ENCODE measurements at regions not wholly inside any gene's neighbourhood (a gene's known extent, or its start where the extent isn't known, plus 50 kb on each side); places are given as distances from the start of the nearest gene placed in this dataset.

DNA sequence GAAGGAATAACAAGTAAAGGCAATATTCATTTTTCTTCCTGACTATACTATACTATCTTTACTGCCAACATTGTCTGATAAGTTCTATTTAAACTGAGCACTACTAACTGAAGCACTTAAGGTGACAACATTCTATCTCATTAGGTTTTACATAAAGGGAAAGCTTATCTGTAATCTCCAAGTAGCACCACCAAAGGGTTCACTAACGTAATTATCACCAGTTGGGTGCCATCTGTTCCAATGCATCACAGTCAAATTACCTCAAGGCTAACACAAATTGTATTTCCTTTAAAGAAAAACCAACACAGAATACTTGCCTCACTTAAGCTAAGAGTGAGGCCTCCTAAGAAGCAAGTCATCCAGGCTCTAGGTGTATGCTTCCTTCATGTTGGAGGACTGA is 453.8 kb downstream of the RAP2B start:
- Histone ChIP-seq H3K4me3 (ENCODE audit: control extremely low read depth in 1 of 5, extremely low read depth in 1 of 5, insufficient read depth in 1 of 5, low read depth in 2 of 5, low read length in 4 of 5) (no peak overlapping the region), H3K27ac (ENCODE audit: low read length in 2 of 2) (no peak overlapping the region), H3K9me3 (ENCODE audit: control extremely low read depth in 1 of 3, control insufficient read depth in 2 of 3, insufficient read depth in 1 of 3, low read length in 2 of 3) (no peaks in the 10 kb centered on the region), H3K27me3 (replicated peaks in 1 of 4; ENCODE audit: control extremely low read depth in 1 of 4, control insufficient read depth in 3 of 4, insufficient read depth in 4 of 4, low read length in 3 of 4) (no peaks in the 10 kb centered on the region), H2AFZ (ENCODE audit: insufficient read depth, low read depth, low read length, poor library complexity, severe bottlenecking) (no peak overlapping the region), H4K20me1 (ENCODE audit: control insufficient read depth, insufficient read depth, low read length, poor library complexity, severe bottlenecking) (no peaks in the 10 kb centered on the region), H3K4me1 (ENCODE audit: control insufficient read depth in 2 of 2, insufficient read depth in 2 of 2, low read length in 2 of 2) (no peaks in the 10 kb centered on the region), H3K4me2 (replicated peaks; ENCODE audit: low read depth, low read length, poor library complexity, severe bottlenecking) (no peak overlapping the region), H3K9ac (ENCODE audit: low read length) (no peak overlapping the region), H3K36me3 (replicated peaks in 1 of 2; ENCODE audit: control extremely low read depth in 1 of 2, control insufficient read depth in 1 of 2, extremely low read depth in 1 of 2, insufficient read depth in 2 of 2, low read length in 1 of 2) (no peaks in the 10 kb centered on the region), H3K79me2 (ENCODE audit: control insufficient read depth, insufficient read depth, low read length) (no peaks in the 10 kb centered on the region)
- intact Hi-C loops (cut with micrococcal nuclease), result no loop called here
- DNase-seq, result no peak
- peaks cover 5% of the 10 kb centered on the region for H3K27me3 Mint-ChIP-seq
- no peak overlapping the region for H3K27ac Mint-ChIP-seq
- ChIA-PET POLR2A (no interaction called here), CTCF (no interaction called here)
- ATAC-seq (ENCODE audit: low read depth), result no peak
- TF ChIP-seq, protein P1, sequence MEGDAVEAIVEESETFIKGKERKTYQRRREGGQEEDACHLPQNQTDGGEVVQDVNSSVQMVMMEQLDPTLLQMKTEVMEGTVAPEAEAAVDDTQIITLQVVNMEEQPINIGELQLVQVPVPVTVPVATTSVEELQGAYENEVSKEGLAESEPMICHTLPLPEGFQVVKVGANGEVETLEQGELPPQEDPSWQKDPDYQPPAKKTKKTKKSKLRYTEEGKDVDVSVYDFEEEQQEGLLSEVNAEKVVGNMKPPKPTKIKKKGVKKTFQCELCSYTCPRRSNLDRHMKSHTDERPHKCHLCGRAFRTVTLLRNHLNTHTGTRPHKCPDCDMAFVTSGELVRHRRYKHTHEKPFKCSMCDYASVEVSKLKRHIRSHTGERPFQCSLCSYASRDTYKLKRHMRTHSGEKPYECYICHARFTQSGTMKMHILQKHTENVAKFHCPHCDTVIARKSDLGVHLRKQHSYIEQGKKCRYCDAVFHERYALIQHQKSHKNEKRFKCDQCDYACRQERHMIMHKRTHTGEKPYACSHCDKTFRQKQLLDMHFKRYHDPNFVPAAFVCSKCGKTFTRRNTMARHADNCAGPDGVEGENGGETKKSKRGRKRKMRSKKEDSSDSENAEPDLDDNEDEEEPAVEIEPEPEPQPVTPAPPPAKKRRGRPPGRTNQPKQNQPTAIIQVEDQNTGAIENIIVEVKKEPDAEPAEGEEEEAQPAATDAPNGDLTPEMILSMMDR (IDR thresholded peaks at IDR 0.05), result no peak
- TF ChIP-seq EZH2 (IDR thresholded peaks at IDR 0.05; ENCODE audit: borderline replicate concordance, insufficient read depth, low read depth, low read length, poor library complexity, severe bottlenecking), result no peak
- WGBS (ENCODE audit: insufficient coverage), result no CpG with 5 or more reads among the region's 1 CpG
- no peaks in the 10 kb centered on the region for H3K4me1 Mint-ChIP-seq
- no peak overlapping the region for H3K4me3 Mint-ChIP-seq
- no peaks in the 10 kb centered on the region for H3K9me3 Mint-ChIP-seq (ENCODE audit: insufficient read depth)

DNA sequence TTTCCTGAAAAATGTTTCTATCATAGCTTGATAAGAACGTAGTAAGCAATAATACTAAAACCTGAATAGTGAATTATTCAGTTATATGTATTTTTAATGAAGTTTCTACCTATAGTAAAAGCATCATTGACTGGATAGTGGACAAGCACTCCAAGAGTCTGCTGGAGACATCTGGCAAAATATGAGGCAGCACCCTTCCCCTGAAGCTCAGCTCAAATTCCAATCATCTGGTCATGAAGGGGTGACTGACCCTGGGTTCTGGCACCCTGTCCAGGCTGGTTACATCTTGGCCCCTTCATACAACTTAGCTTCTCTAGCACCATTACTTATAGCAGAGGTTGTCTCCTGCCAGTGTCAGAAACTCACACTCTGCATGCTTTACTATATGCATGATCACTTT is 455.4 kb downstream of the RAP2B start:
- peaks cover 5% of the 10 kb centered on the region for H3K27me3 Mint-ChIP-seq
- ChIA-PET CTCF (no interaction called here), POLR2A (no interaction called here)
- TF ChIP-seq, protein P1 (IDR thresholded peaks at IDR 0.05), result no peak
- no peak for TF ChIP-seq EZH2 (IDR thresholded peaks at IDR 0.05; ENCODE audit: borderline replicate concordance, insufficient read depth, low read depth, low read length, poor library complexity, severe bottlenecking)
- H3K9me3 Mint-ChIP-seq (ENCODE audit: insufficient read depth), result no peaks in the 10 kb centered on the region
- H3K27me3 ChIP-seq (replicated peaks in 1 of 4; ENCODE audit: control extremely low read depth in 1 of 4, control insufficient read depth in 3 of 4, insufficient read depth in 4 of 4, low read length in 3 of 4), result no peaks in the 10 kb centered on the region
- intact Hi-C loops (cut with micrococcal nuclease), result no loop called here
- H3K27ac Mint-ChIP-seq, result no peak overlapping the region
- no peak overlapping the region for H3K4me2 ChIP-seq (replicated peaks; ENCODE audit: low read depth, low read length, poor library complexity, severe bottlenecking)
- H3K79me2 ChIP-seq (ENCODE audit: control insufficient read depth, insufficient read depth, low read length), result no peaks in the 10 kb centered on the region
- WGBS (ENCODE audit: insufficient coverage), result no CpG with 5 or more reads among the region's 1 CpG
- H3K4me1 ChIP-seq (ENCODE audit: control insufficient read depth in 2 of 2, insufficient read depth in 2 of 2, low read length in 2 of 2), result peaks cover 6 to 8% of the 10 kb centered on the region in 2 donors
- H3K4me1 Mint-ChIP-seq, result peaks cover 11% of the 10 kb centered on the region
- ATAC-seq (ENCODE audit: low read depth) (no peak), DNase-seq (no peak)
- H3K9ac ChIP-seq (ENCODE audit: low read length), result no peak overlapping the region
- no peaks in the 10 kb centered on the region for H3K36me3 ChIP-seq (replicated peaks in 1 of 2; ENCODE audit: control extremely low read depth in 1 of 2, control insufficient read depth in 1 of 2, extremely low read depth in 1 of 2, insufficient read depth in 2 of 2, low read length in 1 of 2)
- H4K20me1 ChIP-seq (ENCODE audit: control insufficient read depth, insufficient read depth, low read length, poor library complexity, severe bottlenecking), result no peaks in the 10 kb centered on the region
- no peak overlapping the region for H2AFZ ChIP-seq (ENCODE audit: insufficient read depth, low read depth, low read length, poor library complexity, severe bottlenecking)
- H3K4me3 ChIP-seq (ENCODE audit: control extremely low read depth in 1 of 5, extremely low read depth in 1 of 5, insufficient read depth in 1 of 5, low read depth in 2 of 5, low read length in 4 of 5), result no peak overlapping the region
- H3K9me3 ChIP-seq (ENCODE audit: control extremely low read depth in 1 of 3, control insufficient read depth in 2 of 3, insufficient read depth in 1 of 3, low read length in 2 of 3), result no peaks in the 10 kb centered on the region
- no peak overlapping the region for H3K4me3 Mint-ChIP-seq
- no peak overlapping the region for H3K27ac ChIP-seq (ENCODE audit: low read length in 2 of 2)
